SK-N-MC (cell line): ENCODE measurements at regions not wholly inside any gene's neighbourhood (a gene's known extent, or its start where the extent isn't known, plus 50 kb on each side); places are given as distances from the start of the nearest gene placed in this dataset.
"Not testable (repeated sequence)": the region's sequence is repeated elsewhere in the genome, so short reads cannot be mapped to it uniquely, and the experiment has no call there.

ENCODE experiments used
- DNase-seq: peaks from one replicate; pipeline ENCODE4 v3.0.0-alpha.2; 2011; ENCODE audit warnings: low read depth, low spot score
- H3K27ac ChIP-seq: fragments of 200-600 bp; sonication (generic); 2 replicates; pipeline ENCODE4 v1.5.1; 2016; ENCODE audit warnings: mixed run types
- H3K36me3 ChIP-seq: fragments of 200-600 bp; sonication (generic); 2 replicates; pipeline ENCODE4 v1.6.1; 2017; ENCODE audit warnings: antibody characterized with exemption, low read length, mixed read lengths; ENCODE audit not compliant: insufficient read depth
- H3K4me3 ChIP-seq: fragments of 200-600 bp; sonication (generic); 2 replicates; pipeline ENCODE4 v1.5.1; 2016
- H3K9ac ChIP-seq: fragments of 200-600 bp; sonication (generic); 2 replicates; pipeline ENCODE4 v1.8.0; 2017; ENCODE audit warnings: mixed run types, mixed read lengths; ENCODE audit not compliant: insufficient read length
- H3K9me3 ChIP-seq: fragments of 200-600 bp; sonication (generic); 2 replicates; pipeline ENCODE4 v1.6.1; 2017; ENCODE audit warnings: low read depth, mild to moderate bottlenecking, antibody characterized with exemption, low read length, moderate library complexity, mixed read lengths
- EZH2 ChIP-seq: fragments of 200-600 bp; sonication (generic); IDR thresholded peaks from one replicate; pipeline ENCODE4 v1.6.1; 2017; ENCODE audit warnings: antibody characterized with exemption
- FOXP2 ChIP-seq: optimal IDR thresholded peaks from 2 replicates; pipeline ENCODE3; 2011; ENCODE audit warnings: mild to moderate bottlenecking, moderate library complexity; ENCODE audit not compliant: insufficient read depth; ENCODE audit errors: extremely low read length, control extremely low read depth
- POLR2AphosphoS5 ChIP-seq: IDR thresholded peaks from 2 replicates; pipeline ENCODE4 v1.6.1; 2012; ENCODE audit warnings: mild to moderate bottlenecking, low read depth, low read length, borderline replicate concordance

- no peak for DNase-seq
- no peak overlapping the region for H3K4me3 ChIP-seq
- no peak overlapping the region for H3K27ac ChIP-seq
- H3K36me3 ChIP-seq: no peaks in the 10 kb centered on the region
- TF ChIP-seq FOXP2 (no peak), EZH2 (no peak), POLR2AphosphoS5 (no peak)
- no peak overlapping the region for H3K9ac ChIP-seq
- no peaks in the 10 kb centered on the region for H3K9me3 ChIP-seq
These were observed 823.0 kb downstream of the TAF11L14 start for GRCh38 chr5:18457255-18457654.

GRCh38 chr5:18461766-18462165 lies 827.5 kb downstream of the TAF11L14 start:
- Histone ChIP-seq H3K4me3 (no peak overlapping the region), H3K9me3 (no peaks in the 10 kb centered on the region), H3K9ac (no peak overlapping the region), H3K36me3 (no peaks in the 10 kb centered on the region), H3K27ac (no peak overlapping the region)
- DNase-seq: no peak
- TF ChIP-seq FOXP2 (no peak), EZH2 (no peak), POLR2AphosphoS5 (no peak)

- no peak overlapping the region for H3K4me3 ChIP-seq
- DNase-seq: no peak
- H3K27ac ChIP-seq: no peak overlapping the region
- TF ChIP-seq POLR2AphosphoS5: no peak
- TF ChIP-seq FOXP2: no peak
- TF ChIP-seq EZH2: no peak
- H3K9ac ChIP-seq: no peak overlapping the region
- H3K9me3 ChIP-seq: no peaks in the 10 kb centered on the region
- H3K36me3 ChIP-seq: no peaks in the 10 kb centered on the region
These were observed 831.8 kb downstream of the TAF11L14 start for GRCh38 chr5:18465833-18466681.

- Histone ChIP-seq H3K9me3 (no peaks in the 10 kb centered on the region), H3K27ac (no peak overlapping the region), H3K36me3 (no peaks in the 10 kb centered on the region), H3K4me3 (no peak overlapping the region), H3K9ac (no peak overlapping the region)
- no peak for DNase-seq
- TF ChIP-seq FOXP2: no peak
- TF ChIP-seq EZH2: no peak
- no peak for TF ChIP-seq POLR2AphosphoS5
These were observed 832.5 kb downstream of the TAF11L14 start for GRCh38 chr5:18466731-18467130.

- H3K36me3 ChIP-seq, H3K27ac ChIP-seq, H3K4me3 ChIP-seq, H3K9ac ChIP-seq, H3K9me3 ChIP-seq, DNase-seq: not testable (repeated sequence)
These were observed 837.5 kb downstream of the TAF11L14 start for GRCh38 chr5:18471791-18472190.

- Histone ChIP-seq H3K9me3 (no peaks in the 10 kb centered on the region), H3K36me3 (no peaks in the 10 kb centered on the region), H3K9ac (no peak overlapping the region), H3K27ac (no peak overlapping the region), H3K4me3 (no peak overlapping the region)
- TF ChIP-seq POLR2AphosphoS5 (no peak), FOXP2 (no peak), EZH2 (no peak)
- DNase-seq: no peak
These were observed 849.2 kb downstream of the TAF11L14 start for GRCh38 chr5:18483451-18483850.

- H3K9ac ChIP-seq: no peak overlapping the region
- no peaks in the 10 kb centered on the region for H3K36me3 ChIP-seq
- peak overlapping the region; percentile 19; the same call in 1 of the 2 replicates for H3K4me3 ChIP-seq
- peak overlapping the region; percentile 4; the same call in 1 of the 2 replicates for H3K27ac ChIP-seq
- DNase-seq: no peak
- TF ChIP-seq POLR2AphosphoS5 (no peak), FOXP2 (no peak)
- H3K9me3 ChIP-seq: no peaks in the 10 kb centered on the region
These were observed 853.7 kb downstream of the TAF11L14 start for GRCh38 chr5:18487928-18488480.

GRCh38 chr5:18489703-18490102 lies 855.4 kb downstream of the TAF11L14 start:
- Histone ChIP-seq H3K4me3 (no peak overlapping the region), H3K27ac (no peak overlapping the region), H3K9ac (no peak overlapping the region), H3K9me3 (no peaks in the 10 kb centered on the region), H3K36me3 (no peaks in the 10 kb centered on the region)
- TF ChIP-seq EZH2 (no peak), FOXP2 (no peak), POLR2AphosphoS5 (no peak)
- no peak for DNase-seq

GRCh38 chr5:18491349-18491748 lies 857.1 kb downstream of the TAF11L14 start:
- peak overlapping the region; percentile 10; the same call in 1 of the 2 replicates for H3K4me3 ChIP-seq
- H3K27ac ChIP-seq: peak overlapping the region; percentile 4; the same call in 1 of the 2 replicates
- TF ChIP-seq FOXP2: no peak
- H3K9me3 ChIP-seq: no peaks in the 10 kb centered on the region
- no peak overlapping the region for H3K9ac ChIP-seq
- H3K36me3 ChIP-seq: no peaks in the 10 kb centered on the region
- peak; percentile 20 for DNase-seq
